HL-60 (cell line): ENCODE measurements at regions not wholly inside any gene's neighbourhood (a gene's known extent, or its start where the extent isn't known, plus 50 kb on each side); places are given as distances from the start of the nearest gene placed in this dataset.
"Not testable (repeated sequence)": the region's sequence is repeated elsewhere in the genome, so short reads cannot be mapped to it uniquely, and the experiment has no call there.

ENCODE experiments used
- CTCF ChIP-seq: IDR thresholded peaks from one replicate; pipeline ENCODE4 v1.5.1; 2011; ENCODE audit warnings: low read length, control low read depth, inconsistent platforms; ENCODE audit not compliant: insufficient read depth
- GABPA ChIP-seq: IDR thresholded peaks from 2 replicates; pipeline ENCODE4 v1.6.1; 2012; ENCODE audit warnings: low read depth

- not testable (repeated sequence) for TF ChIP-seq CTCF, GABPA
Measured at GRCh38 chr4:189846094-189846493, 94.6 kb upstream of the FRG1 start.
